GM06990 (cell line): ENCODE measurements at regions not wholly inside any gene's neighbourhood (a gene's known extent, or its start where the extent isn't known, plus 50 kb on each side); places are given as distances from the start of the nearest gene placed in this dataset.

Experiments
- DNase-seq: peaks from one replicate; pipeline ENCODE4 v3.0.0-alpha.2; 2011; ENCODE audit not compliant: insufficient read length; ENCODE audit errors: extremely low read depth
- H3K27me3 ChIP-seq: replicated peaks from 2 replicates; pipeline ENCODE4 v1.6.0; 2011; ENCODE audit warnings: low read length; ENCODE audit not compliant: control insufficient read depth, insufficient read depth
- H3K36me3 ChIP-seq: 2 replicates; pipeline ENCODE4 v1.5.1; 2011; ENCODE audit warnings: low read length; ENCODE audit not compliant: control insufficient read depth, insufficient read depth
- H3K4me3 ChIP-seq: replicated peaks from 2 replicates; pipeline ENCODE4 v1.5.1; 2011; ENCODE audit warnings: low read depth, mild to moderate bottlenecking, control low read depth, low read length
- TF ChIP-seq, protein P1 (sequence below): IDR thresholded peaks from 2 replicates; pipeline ENCODE4 v1.5.1; 2011; ENCODE audit warnings: low read length, control low read depth, mild to moderate bottlenecking, inconsistent platforms; ENCODE audit not compliant: insufficient read depth, poor library complexity, severe bottlenecking

DNA sequence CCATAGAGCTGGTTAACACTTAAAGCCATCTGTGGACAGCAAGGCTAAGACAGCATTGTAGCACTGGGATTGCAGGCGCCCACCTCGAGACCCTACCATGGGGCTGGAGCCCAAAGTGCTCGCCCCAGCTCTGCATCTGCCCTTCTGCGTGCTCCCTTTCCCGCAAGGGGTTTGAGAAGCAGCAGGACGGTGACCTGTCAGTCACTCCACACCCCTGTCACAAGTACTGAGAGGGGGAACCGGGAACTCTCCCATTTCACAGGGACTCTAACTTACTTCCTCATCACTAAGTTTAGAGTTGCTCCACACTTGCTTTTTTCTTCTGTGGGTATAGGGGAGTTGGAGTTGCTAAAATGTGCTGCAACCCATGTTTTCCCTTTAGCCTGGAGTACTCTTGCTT, 273.2 kb downstream of the SMARCA2 start:
- Histone ChIP-seq H3K27me3 (peaks cover 4% of the 10 kb centered on the region), H3K4me3 (no peak overlapping the region), H3K36me3 (no peaks in the 10 kb centered on the region)
- no peak for DNase-seq
- TF ChIP-seq, protein P1, sequence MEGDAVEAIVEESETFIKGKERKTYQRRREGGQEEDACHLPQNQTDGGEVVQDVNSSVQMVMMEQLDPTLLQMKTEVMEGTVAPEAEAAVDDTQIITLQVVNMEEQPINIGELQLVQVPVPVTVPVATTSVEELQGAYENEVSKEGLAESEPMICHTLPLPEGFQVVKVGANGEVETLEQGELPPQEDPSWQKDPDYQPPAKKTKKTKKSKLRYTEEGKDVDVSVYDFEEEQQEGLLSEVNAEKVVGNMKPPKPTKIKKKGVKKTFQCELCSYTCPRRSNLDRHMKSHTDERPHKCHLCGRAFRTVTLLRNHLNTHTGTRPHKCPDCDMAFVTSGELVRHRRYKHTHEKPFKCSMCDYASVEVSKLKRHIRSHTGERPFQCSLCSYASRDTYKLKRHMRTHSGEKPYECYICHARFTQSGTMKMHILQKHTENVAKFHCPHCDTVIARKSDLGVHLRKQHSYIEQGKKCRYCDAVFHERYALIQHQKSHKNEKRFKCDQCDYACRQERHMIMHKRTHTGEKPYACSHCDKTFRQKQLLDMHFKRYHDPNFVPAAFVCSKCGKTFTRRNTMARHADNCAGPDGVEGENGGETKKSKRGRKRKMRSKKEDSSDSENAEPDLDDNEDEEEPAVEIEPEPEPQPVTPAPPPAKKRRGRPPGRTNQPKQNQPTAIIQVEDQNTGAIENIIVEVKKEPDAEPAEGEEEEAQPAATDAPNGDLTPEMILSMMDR: no peak

DNA sequence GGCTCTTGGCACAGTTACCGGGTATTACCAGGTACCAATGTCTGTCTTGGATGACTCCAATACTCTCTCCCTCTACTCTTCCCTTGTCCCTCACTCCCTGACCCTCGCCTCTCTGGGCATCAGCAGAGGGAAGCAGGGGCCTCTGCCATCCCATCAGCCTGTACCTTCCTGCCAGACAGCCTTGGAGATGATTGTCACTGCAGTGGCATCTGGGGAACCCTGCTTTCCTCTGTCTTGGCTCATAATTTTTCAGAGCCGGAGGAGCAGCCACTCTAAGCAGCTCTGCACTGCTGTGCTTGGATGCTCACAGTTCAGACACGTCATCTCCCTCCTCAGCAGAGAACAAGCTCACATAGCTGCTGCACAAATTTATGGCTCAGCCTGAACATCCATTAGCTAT, 274.1 kb downstream of the SMARCA2 start:
- TF ChIP-seq, protein P1: no peak
- Histone ChIP-seq H3K4me3 (no peak overlapping the region), H3K27me3 (peaks cover 4% of the 10 kb centered on the region), H3K36me3 (no peaks in the 10 kb centered on the region)
- no peak for DNase-seq

DNA sequence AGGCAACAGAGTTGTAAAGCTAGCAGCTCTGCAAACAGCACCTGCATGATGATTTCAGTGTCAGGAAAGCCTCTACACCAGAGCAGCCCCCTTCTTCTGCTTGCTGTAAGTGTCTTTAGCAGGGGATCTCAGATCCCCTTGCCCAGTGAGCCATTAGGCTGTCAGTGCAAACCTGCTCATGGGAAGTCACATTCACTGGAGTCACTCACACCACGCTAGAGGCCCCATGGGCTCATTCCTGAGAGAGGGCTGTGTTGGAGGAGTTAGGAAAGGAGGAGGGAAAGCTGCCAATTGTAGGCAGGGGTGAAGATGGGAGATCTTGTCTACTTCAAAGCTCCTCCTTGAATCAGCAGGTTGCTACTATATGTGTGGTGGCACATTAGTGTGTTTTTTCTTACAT, 275.2 kb downstream of the SMARCA2 start:
- TF ChIP-seq, protein P1: no peak
- no peaks in the 10 kb centered on the region for H3K36me3 ChIP-seq
- peaks cover 4% of the 10 kb centered on the region for H3K27me3 ChIP-seq
- no peak for DNase-seq
- no peak overlapping the region for H3K4me3 ChIP-seq

DNA sequence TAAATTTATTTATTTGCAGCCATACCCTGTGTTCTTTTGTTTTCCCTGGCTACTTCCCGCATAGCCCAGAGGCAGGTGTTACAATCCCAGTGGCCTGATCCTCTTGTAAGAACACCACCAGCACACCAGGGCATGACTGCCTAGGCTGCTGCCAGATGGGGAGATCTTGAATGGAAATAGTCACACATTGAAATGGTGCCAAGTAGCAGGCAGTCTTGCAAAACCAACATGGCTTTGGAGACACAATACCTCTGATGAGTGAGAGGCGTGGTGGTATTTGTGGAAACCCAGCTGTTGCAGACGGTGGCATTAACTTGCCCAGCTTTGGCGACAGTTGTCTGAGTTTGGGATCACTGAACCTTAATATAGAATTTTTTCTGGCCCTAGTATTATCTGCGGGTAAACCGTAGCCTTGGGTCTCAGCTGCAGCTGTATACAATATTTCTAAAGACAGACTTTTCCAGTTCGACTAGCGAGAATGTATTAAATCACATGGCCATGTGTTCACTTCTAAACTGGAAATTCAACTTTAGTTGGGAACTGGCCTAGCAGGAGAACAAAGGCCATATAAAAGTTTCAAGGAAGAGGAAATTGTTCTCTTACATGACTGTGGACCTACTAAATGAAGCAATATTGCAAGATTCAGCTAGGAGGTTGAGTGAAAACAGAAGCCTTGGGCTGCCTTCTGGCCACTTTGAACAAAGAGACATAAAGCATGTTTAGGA, 277.0 kb downstream of the SMARCA2 start:
- no peak for DNase-seq

DNA sequence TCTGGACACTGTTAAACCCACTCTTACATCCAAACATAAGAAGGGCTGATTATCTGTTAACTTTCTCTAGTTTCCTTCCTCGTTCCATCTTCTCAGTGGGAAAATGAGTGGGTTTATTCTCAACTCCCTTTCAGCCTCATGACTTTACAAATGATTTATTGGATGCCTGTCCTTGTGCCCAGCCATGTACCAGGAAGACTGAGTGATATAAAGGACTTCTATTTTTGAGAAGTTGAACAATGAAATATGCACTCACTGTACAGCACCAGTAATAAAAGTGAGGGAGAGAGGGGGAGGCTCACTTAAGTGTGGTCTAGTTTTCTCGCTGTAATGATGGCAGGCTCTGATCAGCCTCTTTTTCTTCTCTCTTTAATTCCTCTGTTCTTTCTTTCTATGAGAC, 277.6 kb downstream of the SMARCA2 start:
- DNase-seq: no peak
- H3K4me3 ChIP-seq: no peak overlapping the region
- TF ChIP-seq, protein P1: no peak
- H3K27me3 ChIP-seq: peaks cover 4% of the 10 kb centered on the region
- no peaks in the 10 kb centered on the region for H3K36me3 ChIP-seq

More for the DNA sequence above, 277.0 kb downstream of the SMARCA2 start:
- TF ChIP-seq, protein P1: no peak
- H3K4me3 ChIP-seq: no peak overlapping the region
- peaks cover 4% of the 10 kb centered on the region for H3K27me3 ChIP-seq
- no peaks in the 10 kb centered on the region for H3K36me3 ChIP-seq
